ENCODE measurements at regions not wholly inside any gene's neighbourhood (a gene's known extent, or its start where the extent isn't known, plus 50 kb on each side); places are given as distances from the start of the nearest gene placed in this dataset.

GRCh38 chrX:134139090-134139489 lies 97.9 kb upstream of the CCDC160 start:
- TF ChIP-seq CTCF (IDR thresholded peaks at IDR 0.05) (no peak), POLR2A (IDR thresholded peaks at IDR 0.05) (no peak)

All from tibial nerve (tissue), 3 donors.